OCI-LY7 (cell line): ENCODE measurements at regions not wholly inside any gene's neighbourhood (a gene's known extent, or its start where the extent isn't known, plus 50 kb on each side); places are given as distances from the start of the nearest gene placed in this dataset.

Experiments
- BruUV-seq: library from RNA; stranded (reverse); fragments of 400-500 nt; replicated peaks from 2 replicates; lab custom pipeline; 2021; lab: Mats Ljungman, UMichigan
- CTCF ChIA-PET: fragments of 300-600 bp; sonication (Branson Sonifier 250); formaldehyde crosslinking; loops from one replicate; lab custom pipeline; 2022; ENCODE audit warnings: antibody characterized with exemption; ENCODE audit not compliant: unreplicated experiment; lab: Charles Lee
- POLR2A ChIA-PET: fragments of 300-600 bp; sonication (Branson Sonifier 250); formaldehyde crosslinking; loops from one replicate; lab custom pipeline; 2022; ENCODE audit warnings: antibody characterized with exemption; lab: Charles Lee
- DNase-seq: peaks from one replicate; pipeline ENCODE4 v3.0.0-alpha.2; 2015; ENCODE audit warnings: low spot score
- H2AFZ ChIP-seq: fragments of 200-600 bp; sonication (generic), shearing (Covaris generic); 2 replicates; pipeline ENCODE4 v1.6.1; 2014; ENCODE audit warnings: mild to moderate bottlenecking, antibody characterized with exemption, low read length, moderate library complexity
- H3K27ac ChIP-seq: fragments of 200-600 bp; sonication (generic); 2 replicates; pipeline ENCODE4 v1.5.1; 2014; ENCODE audit warnings: mixed run types, low read depth, mild to moderate bottlenecking, moderate library complexity, low read length, inconsistent platforms; ENCODE audit not compliant: poor library complexity, severe bottlenecking
- H3K36me3 ChIP-seq: fragments of 200-600 bp; sonication (generic); 2 replicates; pipeline ENCODE4 v1.6.1; 2014; ENCODE audit warnings: mild to moderate bottlenecking, antibody characterized with exemption, low read length, moderate library complexity, mixed read lengths; ENCODE audit not compliant: insufficient read depth
- H3K4me1 ChIP-seq: fragments of 200-600 bp; sonication (generic); 2 replicates; pipeline ENCODE4 v1.5.1; 2014; ENCODE audit warnings: mild to moderate bottlenecking, low read length; ENCODE audit not compliant: insufficient read depth, poor library complexity, severe bottlenecking
- H3K4me2 ChIP-seq: fragments of 200-600 bp; sonication (generic); 2 replicates; pipeline ENCODE4 v1.6.1; 2014; ENCODE audit warnings: mild to moderate bottlenecking, low read length
- H3K4me3 ChIP-seq: fragments of 200-600 bp; sonication (generic); 2 replicates; pipeline ENCODE4 v1.5.1; 2014; ENCODE audit warnings: mild to moderate bottlenecking, low read depth, low read length; ENCODE audit not compliant: poor library complexity, severe bottlenecking
- H3K79me2 ChIP-seq: fragments of 200-600 bp; sonication (generic); 2 replicates; pipeline ENCODE4 v1.6.1; 2016; ENCODE audit warnings: low read depth, mild to moderate bottlenecking, low read length, moderate library complexity, mixed read lengths; ENCODE audit not compliant: insufficient read depth
- H3K9me2 ChIP-seq: fragments of 200-600 bp; sonication (generic); 2 replicates; pipeline ENCODE4 v1.6.1; 2016; ENCODE audit warnings: mild to moderate bottlenecking, low read length, mixed read lengths; ENCODE audit not compliant: insufficient read depth
- H3K9me3 ChIP-seq: fragments of 200-600 bp; sonication (generic); 2 replicates; pipeline ENCODE4 v1.6.1; 2014; ENCODE audit warnings: mild to moderate bottlenecking, mixed run types, low read length, mixed read lengths
- H4K20me1 ChIP-seq: fragments of 200-600 bp; sonication (generic); 2 replicates; pipeline ENCODE4 v1.6.1; 2014; ENCODE audit warnings: mild to moderate bottlenecking, antibody characterized with exemption, low read length, moderate library complexity, mixed read lengths; ENCODE audit not compliant: insufficient read depth
- EZH2phosphoT487 ChIP-seq: fragments of 200-600 bp; sonication (generic); IDR thresholded peaks from 2 replicates; pipeline ENCODE4 v1.6.1; 2018; ENCODE audit warnings: low read depth, borderline replicate concordance, mild to moderate bottlenecking, mixed run types, antibody characterized with exemption, low read length, moderate library complexity, mixed read lengths
- intact Hi-C: fragments of 100-400 bp; cut with micrococcal nuclease; formaldehyde crosslinking; loops from one replicate; pipeline ENCODE4 v1.10.0; 2022; ENCODE audit not compliant: unreplicated experiment
- TF ChIP-seq, protein P1 (sequence below): fragments of 200-600 bp; sonication (generic); conservative IDR thresholded peaks from 2 replicates; pipeline ENCODE4 v1.5.1; 2014; ENCODE audit warnings: mild to moderate bottlenecking, antibody characterized with exemption, low read length, moderate library complexity, mixed read lengths

DNA sequence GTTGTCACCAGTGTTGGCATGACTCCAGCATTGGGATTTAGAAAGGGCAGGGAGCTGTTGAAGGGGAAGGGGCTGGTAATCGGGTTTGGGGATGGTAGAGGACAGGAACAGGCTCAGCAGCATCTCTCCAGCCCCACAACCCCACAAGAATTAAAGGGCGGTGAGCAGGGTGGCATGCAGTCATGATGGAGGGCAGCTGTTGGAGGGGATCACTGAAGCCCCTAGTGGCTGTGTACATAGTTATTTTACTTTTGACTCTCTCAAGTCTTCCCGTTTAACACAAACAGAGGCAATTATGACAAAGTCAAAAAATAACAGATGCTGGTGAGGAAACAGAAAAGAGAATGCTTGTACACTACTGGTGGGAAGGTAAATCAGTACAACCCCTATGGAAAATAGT, 213.8 kb downstream of the URB2 start:
- no peak overlapping the region for H3K4me3 ChIP-seq
- H3K9me3 ChIP-seq: no peaks in the 10 kb centered on the region
- BruUV-seq: no TSS peak
- H4K20me1 ChIP-seq: no peaks in the 10 kb centered on the region
- intact Hi-C loops: no loop called here
- TF ChIP-seq EZH2phosphoT487: no peak
- TF ChIP-seq, protein P1, sequence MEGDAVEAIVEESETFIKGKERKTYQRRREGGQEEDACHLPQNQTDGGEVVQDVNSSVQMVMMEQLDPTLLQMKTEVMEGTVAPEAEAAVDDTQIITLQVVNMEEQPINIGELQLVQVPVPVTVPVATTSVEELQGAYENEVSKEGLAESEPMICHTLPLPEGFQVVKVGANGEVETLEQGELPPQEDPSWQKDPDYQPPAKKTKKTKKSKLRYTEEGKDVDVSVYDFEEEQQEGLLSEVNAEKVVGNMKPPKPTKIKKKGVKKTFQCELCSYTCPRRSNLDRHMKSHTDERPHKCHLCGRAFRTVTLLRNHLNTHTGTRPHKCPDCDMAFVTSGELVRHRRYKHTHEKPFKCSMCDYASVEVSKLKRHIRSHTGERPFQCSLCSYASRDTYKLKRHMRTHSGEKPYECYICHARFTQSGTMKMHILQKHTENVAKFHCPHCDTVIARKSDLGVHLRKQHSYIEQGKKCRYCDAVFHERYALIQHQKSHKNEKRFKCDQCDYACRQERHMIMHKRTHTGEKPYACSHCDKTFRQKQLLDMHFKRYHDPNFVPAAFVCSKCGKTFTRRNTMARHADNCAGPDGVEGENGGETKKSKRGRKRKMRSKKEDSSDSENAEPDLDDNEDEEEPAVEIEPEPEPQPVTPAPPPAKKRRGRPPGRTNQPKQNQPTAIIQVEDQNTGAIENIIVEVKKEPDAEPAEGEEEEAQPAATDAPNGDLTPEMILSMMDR: peak; percentile 61
- H3K4me2 ChIP-seq: no peak overlapping the region
- peaks cover 4% of the 10 kb centered on the region for H3K4me1 ChIP-seq
- ChIA-PET POLR2A (no interaction called here), CTCF (no interaction called here)
- no peak overlapping the region for H3K27ac ChIP-seq
- no peaks in the 10 kb centered on the region for H3K36me3 ChIP-seq
- DNase-seq: peak; percentile 10
- H3K79me2 ChIP-seq: no peaks in the 10 kb centered on the region
- no peaks in the 10 kb centered on the region for H3K9me2 ChIP-seq
- H2AFZ ChIP-seq: no peak overlapping the region

DNA sequence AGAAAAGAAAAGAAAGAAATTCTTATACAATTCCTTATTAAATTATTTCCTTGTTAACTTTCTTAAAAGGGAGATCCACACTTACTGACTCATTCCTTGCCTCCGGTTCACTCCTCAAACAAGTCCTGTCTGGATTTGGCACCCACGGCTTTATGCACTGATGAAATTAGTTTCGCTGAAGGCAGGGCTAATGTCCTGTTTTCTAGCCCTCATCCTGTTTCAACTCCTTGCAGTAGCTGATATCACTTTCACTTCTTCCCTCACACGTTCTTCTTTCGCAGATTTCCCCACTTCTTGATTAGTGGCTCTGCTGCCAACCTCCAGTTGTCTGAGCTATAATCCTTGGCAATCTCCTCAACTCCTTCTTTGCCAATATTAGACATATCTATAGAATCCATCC, 215.2 kb downstream of the URB2 start:
- BruUV-seq: no TSS peak
- Histone ChIP-seq H3K9me3 (no peaks in the 10 kb centered on the region), H3K27ac (no peak overlapping the region), H3K9me2 (no peaks in the 10 kb centered on the region), H3K4me2 (no peak overlapping the region), H3K4me1 (peaks cover 4% of the 10 kb centered on the region), H4K20me1 (no peaks in the 10 kb centered on the region), H2AFZ (no peak overlapping the region), H3K36me3 (no peaks in the 10 kb centered on the region), H3K4me3 (no peak overlapping the region), H3K79me2 (no peaks in the 10 kb centered on the region)
- peak; percentile 21 for DNase-seq
- intact Hi-C loops: no loop called here
- ChIA-PET POLR2A (interaction anchor here (0.7 to 1.2 kb wide), 2 partner anchors 21 to 338 kb away, joined by 4 read pairs; no protein-coding TSS in a partner anchor), CTCF (no interaction called here)
- no peak for TF ChIP-seq EZH2phosphoT487
- TF ChIP-seq, protein P1: no peak

DNA sequence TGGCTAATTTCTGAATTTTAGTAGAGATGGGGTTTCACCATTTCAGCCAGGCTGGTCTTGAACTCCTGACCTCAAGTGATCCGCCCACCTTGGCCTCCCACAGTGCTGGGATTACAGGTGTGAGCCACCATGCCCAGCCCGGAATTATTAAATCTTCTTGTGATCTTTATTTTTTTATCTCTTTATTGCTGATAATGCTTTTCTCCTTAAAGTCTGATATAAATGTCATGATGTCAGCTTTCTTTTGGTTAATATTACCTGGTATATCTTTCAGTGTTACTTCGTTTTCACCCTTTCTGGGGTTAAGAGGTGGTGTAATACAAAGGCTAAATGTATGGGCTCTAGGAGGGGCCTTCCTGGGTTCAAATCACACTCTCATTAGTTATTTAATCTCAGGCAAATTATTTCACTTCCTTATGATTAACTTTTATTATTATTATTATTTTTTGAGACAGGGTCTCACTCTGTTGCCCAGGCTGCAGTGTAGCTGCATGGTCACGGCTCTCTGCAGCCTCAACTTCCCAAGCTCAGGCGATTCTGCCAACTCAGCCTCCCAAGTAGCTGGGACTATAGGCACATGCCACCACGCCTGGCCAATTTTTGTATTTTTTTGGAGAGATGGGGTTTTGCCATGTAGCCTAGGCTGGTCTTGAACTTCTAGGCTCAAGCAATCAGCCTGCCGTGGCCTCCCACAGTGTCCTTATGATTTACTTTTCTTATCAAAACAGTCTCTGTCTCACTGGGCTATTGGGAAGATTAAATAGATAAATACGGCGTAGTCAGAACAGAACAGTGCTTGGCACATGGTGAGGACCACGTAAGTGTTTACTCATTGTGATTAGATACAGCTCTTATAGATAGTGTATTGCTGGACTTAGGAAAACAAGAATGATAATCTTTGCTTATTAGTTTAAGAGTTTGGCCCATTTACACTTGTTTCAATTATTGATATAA, 216.5 kb downstream of the URB2 start:
- no peak overlapping the region for H3K27ac ChIP-seq
- no peak overlapping the region for H2AFZ ChIP-seq
- no peaks in the 10 kb centered on the region for H3K36me3 ChIP-seq
- H3K9me3 ChIP-seq: no peaks in the 10 kb centered on the region
- CTCF ChIA-PET: no interaction called here
- no peak for DNase-seq
- intact Hi-C loops: no loop called here
- peaks cover 4% of the 10 kb centered on the region for H3K4me1 ChIP-seq
- no peaks in the 10 kb centered on the region for H4K20me1 ChIP-seq
- no peaks in the 10 kb centered on the region for H3K9me2 ChIP-seq
- no peak overlapping the region for H3K4me2 ChIP-seq
- no peaks in the 10 kb centered on the region for H3K79me2 ChIP-seq
- no TSS peak for BruUV-seq
- TF ChIP-seq EZH2phosphoT487: no peak
- TF ChIP-seq, protein P1: no peak
- POLR2A ChIA-PET: interaction anchor here (1.0 kb wide), 1 partner anchor 10 kb away, joined by 3 read pairs; no protein-coding TSS in a partner anchor
- H3K4me3 ChIP-seq: no peak overlapping the region
